Stimulated activated CD8-positive, alpha-beta memory T cell treated with anti-CD3 and anti-CD28 coated beads, Interleukin-15, amount 100 ng/mL, for 24 hours (primary cell): ENCODE measurements at regions not wholly inside any gene's neighbourhood (a gene's known extent, or its start where the extent isn't known, plus 50 kb on each side); places are given as distances from the start of the nearest gene placed in this dataset.
"Not testable (repeated sequence)": the region's sequence is repeated elsewhere in the genome, so short reads cannot be mapped to it uniquely, and the experiment has no call there.

Source experiments
- DNase-seq: peaks from one replicate; pipeline ENCODE4 v3.0.0-alpha.2; 2020; ENCODE audit warnings: low read depth

- not testable (repeated sequence) for DNase-seq
Observed at GRCh38 chr1:223961985-223962384, 116.2 kb upstream of the TP53BP2 start.

- DNase-seq, result not testable (repeated sequence)
Observed at GRCh38 chr1:223952801-223953200, 107.1 kb upstream of the TP53BP2 start.

GRCh38 chr1:223951551-223951950 lies 105.8 kb upstream of the TP53BP2 start:
- not testable (repeated sequence) for DNase-seq

GRCh38 chr1:223949944-223950343 lies 104.2 kb upstream of the TP53BP2 start:
- DNase-seq, result not testable (repeated sequence)

GRCh38 chr1:223948041-223948440 lies 102.3 kb upstream of the TP53BP2 start:
- DNase-seq, result not testable (repeated sequence)

- DNase-seq, result not testable (repeated sequence)
Observed at GRCh38 chr1:223936592-223936991, 90.8 kb upstream of the TP53BP2 start.

GRCh38 chr1:223931476-223931875 lies 85.7 kb upstream of the TP53BP2 start:
- not testable (repeated sequence) for DNase-seq

- not testable (repeated sequence) for DNase-seq
Observed at GRCh38 chr1:223920805-223921204, 75.1 kb upstream of the TP53BP2 start.

GRCh38 chr1:223915476-223915875 lies 69.7 kb upstream of the TP53BP2 start:
- DNase-seq, result not testable (repeated sequence)

GRCh38 chr1:223913715-223914114 lies 68.0 kb upstream of the TP53BP2 start:
- not testable (repeated sequence) for DNase-seq

GRCh38 chr1:223907943-223908587 lies 62.3 kb upstream of the TP53BP2 start:
- DNase-seq, result not testable (repeated sequence)

- DNase-seq, result not testable (repeated sequence)
Observed at GRCh38 chr1:223903221-223903620, 57.5 kb upstream of the TP53BP2 start.

GRCh38 chr1:223899775-223900174 lies 54.0 kb upstream of the TP53BP2 start:
- not testable (repeated sequence) for DNase-seq

GRCh38 chr1:223897097-223897496 lies 51.4 kb upstream of the TP53BP2 start:
- DNase-seq, result not testable (repeated sequence)

GRCh38 chr1:223895950-223896349 lies 50.2 kb upstream of the TP53BP2 start:
- DNase-seq, result not testable (repeated sequence)
